ENCODE measurements at regions not wholly inside any gene's neighbourhood (a gene's known extent, or its start where the extent isn't known, plus 50 kb on each side); places are given as distances from the start of the nearest gene placed in this dataset.

DNA sequence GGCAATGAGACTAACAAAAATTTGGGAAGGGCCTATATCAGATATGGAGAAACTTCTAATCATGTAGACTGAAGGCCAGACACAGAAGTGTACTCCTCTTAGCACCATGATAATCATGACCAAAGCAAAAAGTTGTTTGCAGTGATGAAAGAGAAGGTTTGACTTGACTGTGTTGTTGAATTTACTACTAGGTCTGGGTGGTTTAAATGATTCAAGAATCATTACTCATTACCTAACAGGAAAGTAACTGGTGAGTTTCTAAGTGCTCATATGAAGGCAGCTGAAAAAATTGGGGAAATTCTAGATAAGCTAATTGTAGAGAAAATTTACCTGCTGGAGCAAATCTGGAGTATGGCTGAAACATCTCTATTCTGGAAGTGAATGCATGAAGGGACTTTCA lies 451.5 kb upstream of the SORCS1 start:
- H3K56ac ChIP-seq (ENCODE audit: insufficient read length, low read depth, low read length), result no peak overlapping the region
- H3K14ac ChIP-seq (ENCODE audit: insufficient read depth, low read length), result no peak overlapping the region
- H4K20me1 ChIP-seq (ENCODE audit: control insufficient read depth, insufficient read depth, insufficient read length), result no peaks in the 10 kb centered on the region
- no peak for DNase-seq
- H2BK15ac ChIP-seq (ENCODE audit: low read depth, low read length), result no peak overlapping the region
- no peak overlapping the region for H2AFZ ChIP-seq (ENCODE audit: low read length)
- H2BK12ac ChIP-seq (ENCODE audit: insufficient read length, low read depth, low read length), result no peak overlapping the region
- no peak overlapping the region for H3K23ac ChIP-seq (ENCODE audit: insufficient read length, low read depth, low read length)
- H3K23me2 ChIP-seq (ENCODE audit: insufficient read length, low read depth, low read length, poor library complexity, severe bottlenecking), result no peaks in the 10 kb centered on the region
- H3K9me3 ChIP-seq (ENCODE audit: control insufficient read depth, low read depth, low read length), result no peaks in the 10 kb centered on the region
- no peaks in the 10 kb centered on the region for H3K27me3 ChIP-seq (ENCODE audit: insufficient read depth, low read length)
- H3K4ac ChIP-seq (ENCODE audit: low read depth, low read length), result no peak overlapping the region
- Mint-ChIP-seq H3K9me3 (no peaks in the 10 kb centered on the region), H3K36me3 (ENCODE audit: insufficient read depth in 1 of 3, low read depth in 3 of 3) (no peaks in the 10 kb centered on the region), H3K27ac (no peak overlapping the region), H3K4me1 (peaks cover 5 to 11% of the 10 kb centered on the region in 2 experiments), H3K27me3 (ENCODE audit: low read depth) (no peaks in the 10 kb centered on the region), H3K4me3 (no peak overlapping the region)
- no peaks in the 10 kb centered on the region for H3K79me2 ChIP-seq (ENCODE audit: insufficient read depth, low read length)
- no peaks in the 10 kb centered on the region for H3K4me1 ChIP-seq (ENCODE audit: insufficient read depth, low read length)
- H3K18ac ChIP-seq (ENCODE audit: insufficient read length, low read depth, low read length), result no peak overlapping the region
- no peaks in the 10 kb centered on the region for H3K79me1 ChIP-seq (ENCODE audit: insufficient read depth, low read depth, low read length, poor library complexity, severe bottlenecking)
- no peak overlapping the region for H4K5ac ChIP-seq (ENCODE audit: insufficient read length, low read depth, low read length)
- no peak overlapping the region for H2BK120ac ChIP-seq (ENCODE audit: low read depth, low read length, poor library complexity, severe bottlenecking)
- no peak overlapping the region for H2AK5ac ChIP-seq (ENCODE audit: insufficient read length, low read length)
- no peak overlapping the region for H3K27ac ChIP-seq (ENCODE audit: insufficient read length, low read depth, low read length)
- H4K91ac ChIP-seq (ENCODE audit: insufficient read length, low read depth, low read length), result no peak overlapping the region
- no peak overlapping the region for H3K4me2 ChIP-seq (ENCODE audit: insufficient read depth, insufficient read length, low read length)
- no peak overlapping the region for H2BK20ac ChIP-seq (ENCODE audit: low read depth, low read length, poor library complexity, severe bottlenecking)
- no peak overlapping the region for H3K9ac ChIP-seq (ENCODE audit: extremely low read depth, insufficient read length, low read length)
- H4K8ac ChIP-seq (replicated peaks; ENCODE audit: insufficient read length, low read depth, low read length), result no peak overlapping the region
- TF ChIP-seq, protein P1, sequence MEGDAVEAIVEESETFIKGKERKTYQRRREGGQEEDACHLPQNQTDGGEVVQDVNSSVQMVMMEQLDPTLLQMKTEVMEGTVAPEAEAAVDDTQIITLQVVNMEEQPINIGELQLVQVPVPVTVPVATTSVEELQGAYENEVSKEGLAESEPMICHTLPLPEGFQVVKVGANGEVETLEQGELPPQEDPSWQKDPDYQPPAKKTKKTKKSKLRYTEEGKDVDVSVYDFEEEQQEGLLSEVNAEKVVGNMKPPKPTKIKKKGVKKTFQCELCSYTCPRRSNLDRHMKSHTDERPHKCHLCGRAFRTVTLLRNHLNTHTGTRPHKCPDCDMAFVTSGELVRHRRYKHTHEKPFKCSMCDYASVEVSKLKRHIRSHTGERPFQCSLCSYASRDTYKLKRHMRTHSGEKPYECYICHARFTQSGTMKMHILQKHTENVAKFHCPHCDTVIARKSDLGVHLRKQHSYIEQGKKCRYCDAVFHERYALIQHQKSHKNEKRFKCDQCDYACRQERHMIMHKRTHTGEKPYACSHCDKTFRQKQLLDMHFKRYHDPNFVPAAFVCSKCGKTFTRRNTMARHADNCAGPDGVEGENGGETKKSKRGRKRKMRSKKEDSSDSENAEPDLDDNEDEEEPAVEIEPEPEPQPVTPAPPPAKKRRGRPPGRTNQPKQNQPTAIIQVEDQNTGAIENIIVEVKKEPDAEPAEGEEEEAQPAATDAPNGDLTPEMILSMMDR (conservative IDR thresholded peaks at IDR 0.05), result no peak
- H3T11ph ChIP-seq (ENCODE audit: low read length), result no peak overlapping the region
- no peak overlapping the region for H2BK5ac ChIP-seq (ENCODE audit: insufficient read length, low read length)

All from H9 (cell line).